ENCODE measurements at regions not wholly inside any gene's neighbourhood (a gene's known extent, or its start where the extent isn't known, plus 50 kb on each side); places are given as distances from the start of the nearest gene placed in this dataset.

- no peak for DNase-seq (ENCODE audit: low read depth)
These were observed 169.7 kb upstream of the LINC00305 start for GRCh38 chr18:64318547-64318946.

GRCh38 chr18:64311859-64312258 is 163.0 kb upstream of the LINC00305 start:
- DNase-seq (ENCODE audit: low read depth), result no peak

- no peak for DNase-seq (ENCODE audit: low read depth)
These were observed 147.0 kb upstream of the LINC00305 start for GRCh38 chr18:64295839-64296238.

- DNase-seq (ENCODE audit: low read depth), result no peak
These were observed 146.1 kb upstream of the LINC00305 start for GRCh38 chr18:64294967-64295366.

GRCh38 chr18:64288432-64288831 is 139.5 kb upstream of the LINC00305 start:
- no peak for DNase-seq (ENCODE audit: low read depth)

- DNase-seq (ENCODE audit: low read depth), result no peak
These were observed 139.0 kb upstream of the LINC00305 start for GRCh38 chr18:64287926-64288325.

GRCh38 chr18:64283059-64283458 is 134.2 kb upstream of the LINC00305 start:
- no peak for DNase-seq (ENCODE audit: low read depth)

GRCh38 chr18:64278026-64278425 is 129.1 kb upstream of the LINC00305 start:
- DNase-seq (ENCODE audit: low read depth), result no peak

GRCh38 chr18:64276311-64277090 is 127.6 kb upstream of the LINC00305 start:
- DNase-seq (ENCODE audit: low read depth), result no peak

- no peak for DNase-seq (ENCODE audit: low read depth)
These were observed 126.9 kb upstream of the LINC00305 start for GRCh38 chr18:64275593-64276300.

GRCh38 chr18:64273724-64274123 is 124.8 kb upstream of the LINC00305 start:
- no peak for DNase-seq (ENCODE audit: low read depth)

- DNase-seq (ENCODE audit: low read depth), result no peak
These were observed 123.2 kb upstream of the LINC00305 start for GRCh38 chr18:64271975-64272659.

GRCh38 chr18:64271246-64271645 is 122.4 kb upstream of the LINC00305 start:
- no peak for DNase-seq (ENCODE audit: low read depth)

GRCh38 chr18:64270608-64271007 is 121.7 kb upstream of the LINC00305 start:
- no peak for DNase-seq (ENCODE audit: low read depth)

- DNase-seq (ENCODE audit: low read depth), result no peak
These were observed 121.2 kb upstream of the LINC00305 start for GRCh38 chr18:64270121-64270520.

GRCh38 chr18:64264171-64264570 is 115.3 kb upstream of the LINC00305 start:
- no peak for DNase-seq (ENCODE audit: low read depth)

- no peak for DNase-seq (ENCODE audit: low read depth)
These were observed 111.9 kb upstream of the LINC00305 start for GRCh38 chr18:64260810-64261209.

GRCh38 chr18:64259871-64260270 is 111.0 kb upstream of the LINC00305 start:
- no peak for DNase-seq (ENCODE audit: low read depth)

GRCh38 chr18:64258111-64258650 is 109.3 kb upstream of the LINC00305 start:
- no peak for DNase-seq (ENCODE audit: low read depth)

- no peak for DNase-seq (ENCODE audit: low read depth)
These were observed 105.7 kb upstream of the LINC00305 start for GRCh38 chr18:64254399-64255093.

GRCh38 chr18:64253873-64254272 is 105.0 kb upstream of the LINC00305 start:
- DNase-seq (ENCODE audit: low read depth), result no peak

GRCh38 chr18:64253222-64253621 is 104.3 kb upstream of the LINC00305 start:
- DNase-seq (ENCODE audit: low read depth), result no peak

Data from fibroblast of the conjunctiva (primary cell).